SW 1271 (cell line): ENCODE measurements at regions not wholly inside any gene's neighbourhood (a gene's known extent, or its start where the extent isn't known, plus 50 kb on each side); places are given as distances from the start of the nearest gene placed in this dataset.
A peak's percentile ranks its signal among the peaks of the same experiment; 100 is the strongest.

Experiments
- DNase-seq, 2 experiments: peaks; one replicate each; lab custom pipeline; 2025; lab: John Stamatoyannopoulos, UW

DNA sequence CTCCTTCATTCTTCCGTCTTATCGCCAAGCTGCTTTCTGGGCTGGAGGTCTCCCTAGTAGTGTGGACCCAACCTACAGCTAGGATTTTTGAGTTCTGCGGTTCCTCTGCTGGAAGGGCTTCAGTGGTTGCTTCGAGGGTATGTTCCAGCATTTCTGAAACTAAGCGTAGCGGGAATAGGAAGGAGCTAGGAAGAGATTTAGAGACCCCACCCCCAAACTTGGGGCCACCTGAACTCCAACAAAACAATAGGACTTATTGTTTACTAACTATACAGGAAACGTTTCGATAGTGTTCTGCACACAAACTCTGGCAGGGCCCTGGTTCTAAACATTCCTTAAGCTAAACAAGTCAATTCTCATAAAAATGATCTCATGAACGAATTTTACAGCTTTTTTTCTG is 346.7 kb downstream of the PLK2 start:
- no peak for DNase-seq

DNA sequence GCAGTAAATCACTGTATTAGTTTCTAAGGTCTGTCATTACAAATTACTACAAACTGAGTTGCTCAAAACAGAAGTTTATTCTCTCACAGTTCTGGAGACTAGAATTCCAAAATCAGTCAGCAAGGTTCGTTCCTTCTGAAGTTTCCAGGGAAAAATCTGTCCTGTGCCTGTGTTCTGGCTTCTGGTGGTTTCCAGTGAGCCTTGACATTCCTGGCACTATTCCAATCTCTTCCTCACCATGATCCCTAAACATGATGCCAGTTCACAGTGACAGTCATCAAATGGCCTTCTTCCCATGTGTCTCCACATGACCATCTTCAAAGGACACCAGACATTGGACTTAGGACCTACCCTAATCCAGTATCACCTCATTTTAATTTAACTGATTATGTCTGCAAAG is 351.4 kb downstream of the PLK2 start:
- no peak for DNase-seq

DNA sequence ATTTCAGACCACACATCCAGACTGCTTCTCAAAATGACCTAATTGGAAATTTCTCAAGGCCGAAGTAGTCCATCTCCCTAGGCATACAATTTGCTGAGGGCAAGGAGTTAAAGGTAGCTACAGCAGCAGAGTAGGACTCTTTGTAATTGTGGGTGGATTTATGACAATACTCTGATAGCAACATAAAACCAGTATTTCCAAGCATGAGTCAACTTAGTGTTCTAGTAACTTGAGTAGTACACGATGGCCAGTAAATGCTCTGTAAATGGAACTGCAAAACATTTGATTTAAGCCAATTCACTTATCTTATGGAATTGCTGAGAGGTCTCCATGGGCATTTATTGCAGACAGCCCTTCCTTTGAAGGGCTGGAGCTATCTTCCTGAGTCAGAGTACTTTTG is 352.2 kb downstream of the PLK2 start:
- no peak for DNase-seq

DNA sequence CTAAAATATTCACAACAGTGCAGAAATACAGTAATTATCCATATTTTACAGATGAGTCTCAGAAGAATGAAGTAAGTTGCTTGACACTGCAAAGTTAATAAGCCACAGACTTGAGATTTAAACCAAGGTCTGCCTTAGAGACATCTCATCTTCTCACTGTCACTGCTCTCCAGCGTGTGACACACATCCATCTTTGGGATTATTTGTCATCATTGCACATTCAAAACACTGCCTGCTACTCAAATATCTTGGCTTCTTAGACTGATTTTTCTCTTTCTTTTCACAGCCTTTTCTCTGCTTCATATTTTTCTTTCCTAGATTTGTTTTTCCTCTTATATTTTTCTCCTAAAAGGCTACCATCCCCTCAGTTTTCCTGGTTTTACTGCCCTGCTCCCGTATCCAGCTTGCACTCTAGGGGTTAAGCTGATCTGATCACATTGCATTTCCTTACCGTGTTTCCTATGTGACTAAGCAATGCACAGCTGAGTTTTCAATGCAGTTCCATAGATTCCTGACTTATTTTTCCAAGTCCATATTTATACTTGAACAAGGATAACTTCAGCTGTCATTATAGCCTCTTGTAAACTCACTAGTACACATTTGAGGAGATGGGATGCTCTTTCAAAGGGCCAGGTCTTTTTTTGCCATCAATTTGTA is 353.0 kb downstream of the PLK2 start:
- no peak for DNase-seq

DNA sequence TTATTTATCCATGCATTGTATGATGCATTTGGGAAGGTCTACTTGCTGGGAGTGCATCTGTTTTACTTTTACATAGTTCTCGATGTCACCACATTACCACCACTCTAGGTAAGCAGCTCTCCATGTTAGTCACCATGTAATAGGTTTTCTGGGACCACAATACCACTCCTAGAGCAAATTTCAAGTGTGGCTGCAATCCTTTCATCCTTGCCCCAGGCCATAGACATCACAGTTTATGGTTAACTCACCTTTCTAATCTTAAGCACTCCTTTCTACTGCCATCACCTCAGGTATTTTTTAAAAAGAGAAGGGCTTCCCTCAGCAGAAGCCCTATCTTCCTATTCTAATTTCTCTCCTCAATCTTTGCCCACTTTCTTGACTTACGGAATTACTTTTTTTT is 354.1 kb downstream of the PLK2 start:
- DNase-seq, result no peak

DNA sequence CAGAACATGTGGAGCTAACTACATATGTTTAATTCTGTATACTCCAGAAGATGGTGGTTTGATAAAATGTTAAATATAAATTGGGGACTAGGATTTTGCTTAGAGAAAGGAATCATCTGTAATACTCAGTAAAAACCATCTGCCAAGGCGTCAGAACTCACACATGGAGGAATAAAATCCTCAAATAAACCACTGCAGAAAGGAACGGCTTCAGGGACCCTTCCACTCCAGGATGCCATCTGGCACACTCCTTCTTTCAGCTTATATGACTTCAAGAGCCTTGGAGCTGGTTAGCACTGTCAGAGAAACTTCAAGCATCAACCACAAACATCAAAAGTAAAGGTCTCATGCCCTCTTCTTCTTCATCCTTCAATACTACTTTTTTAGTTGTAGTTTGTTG is 360.6 kb downstream of the PLK2 start:
- DNase-seq, result no peak

DNA sequence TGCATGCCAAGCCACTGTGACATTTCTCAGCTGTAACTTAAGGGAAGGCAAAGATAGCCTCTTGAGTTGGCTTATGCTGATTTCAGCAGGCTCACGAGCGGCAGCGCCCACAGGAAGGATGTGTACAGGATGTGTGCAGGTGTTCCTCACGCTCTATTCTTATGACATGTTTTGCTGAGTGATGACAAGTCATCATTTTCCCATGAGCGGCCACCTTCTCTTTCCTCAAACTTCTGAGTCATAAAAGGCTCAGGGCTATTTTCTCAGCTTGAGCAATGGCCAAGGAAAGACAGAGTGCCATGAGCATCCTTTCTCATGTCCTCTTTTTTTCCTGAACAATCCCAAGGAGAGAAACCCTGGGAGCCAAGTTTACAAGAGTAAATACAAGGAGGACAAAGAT is 365.9 kb downstream of the PLK2 start:
- DNase-seq, result peak in 1 of 2 experiments; percentile 12

DNA sequence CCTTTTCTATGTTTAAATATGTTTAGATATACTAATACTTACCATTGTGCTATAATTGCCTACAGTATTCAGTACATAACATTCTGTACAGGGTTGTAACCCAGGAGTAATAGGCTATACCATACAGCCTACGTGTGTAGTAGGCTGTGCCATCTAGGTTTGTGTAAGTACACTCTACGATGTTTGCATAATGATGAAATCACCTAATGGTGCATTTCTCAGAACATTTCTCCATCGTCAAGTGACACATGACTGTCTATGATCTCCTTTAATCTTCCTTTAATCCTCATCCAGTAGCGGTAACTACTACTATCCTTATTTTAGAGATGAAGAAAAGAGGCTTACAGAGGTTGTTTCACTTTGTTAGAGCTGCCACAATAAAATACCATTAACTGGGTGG is 369.2 kb downstream of the PLK2 start:
- no peak for DNase-seq

DNA sequence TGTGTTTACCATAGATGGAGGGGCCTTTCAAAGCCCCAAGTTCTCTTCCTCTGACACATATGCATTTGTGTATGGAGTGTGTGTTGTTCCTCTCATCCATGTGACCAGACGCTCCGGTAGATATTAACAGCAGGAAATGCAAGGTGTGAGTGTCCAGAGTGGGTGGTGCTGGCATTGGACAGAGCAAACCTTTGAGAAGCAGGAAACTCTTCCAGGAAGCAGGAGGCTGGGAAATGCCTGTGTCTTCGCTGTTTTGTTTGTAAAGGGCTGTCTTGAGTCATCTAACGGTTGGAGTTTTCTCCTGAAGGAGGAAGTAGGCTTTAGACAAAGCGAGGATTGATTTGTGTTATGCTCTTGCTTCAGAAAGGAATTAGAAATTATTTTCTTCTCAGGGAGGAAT is 370.9 kb downstream of the PLK2 start:
- no peak for DNase-seq

DNA sequence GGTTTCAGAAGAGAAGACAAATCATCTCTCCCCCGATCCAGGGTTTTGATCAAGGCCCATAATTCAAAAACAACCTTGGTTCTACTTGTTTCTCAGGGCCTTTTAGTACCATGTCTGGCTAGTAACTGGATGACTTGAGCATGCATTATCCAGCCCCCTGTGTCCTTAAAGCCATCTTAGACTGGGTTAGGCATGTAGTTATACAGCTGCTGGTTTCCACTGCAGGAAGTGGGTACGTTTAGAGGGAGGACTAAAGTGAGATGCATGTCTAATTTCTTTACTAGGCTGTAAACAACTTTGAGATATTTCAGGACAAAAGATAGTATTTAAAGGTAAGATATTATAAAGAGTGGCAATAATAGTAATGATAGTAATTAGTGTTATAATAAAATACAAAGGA is 372.0 kb downstream of the PLK2 start:
- no peak for DNase-seq

DNA sequence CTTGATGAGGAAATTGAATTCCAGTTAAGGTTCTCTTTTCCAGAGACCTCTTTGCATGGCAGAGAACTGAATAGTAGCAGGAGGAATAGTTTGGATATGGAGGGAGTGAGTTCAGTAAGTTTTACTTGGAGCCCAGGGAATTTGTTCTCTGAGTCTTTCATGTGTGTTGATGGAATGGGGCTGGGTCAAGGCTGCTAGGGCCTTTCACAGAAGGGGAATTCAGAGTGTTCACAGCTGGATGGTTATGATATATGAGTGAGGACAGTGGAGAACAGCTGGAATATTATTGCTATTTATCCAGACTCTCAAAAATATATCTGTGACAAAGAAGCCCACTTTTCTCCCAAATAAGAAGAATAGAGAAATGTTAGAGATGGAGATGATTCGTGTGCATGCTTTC is 372.8 kb downstream of the PLK2 start:
- DNase-seq, result no peak

DNA sequence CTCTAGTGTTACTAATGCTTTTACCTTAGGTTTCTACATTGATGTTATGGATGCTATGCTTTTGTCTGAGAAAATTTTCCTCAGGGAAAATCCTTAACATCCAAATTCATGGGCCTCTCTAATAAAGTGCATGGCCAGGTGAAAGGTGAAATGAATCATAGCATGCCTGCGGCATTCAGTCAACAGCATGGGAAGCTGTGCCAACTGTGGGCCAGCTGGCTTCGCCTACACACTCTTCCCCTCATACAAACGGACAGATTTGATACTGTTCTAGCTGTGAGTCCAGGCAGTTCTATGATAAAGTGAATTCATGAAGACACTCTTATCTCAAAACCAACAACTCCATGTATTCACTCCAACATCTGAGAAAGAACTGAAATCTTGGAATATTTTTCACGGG is 374.1 kb downstream of the PLK2 start:
- no peak for DNase-seq

DNA sequence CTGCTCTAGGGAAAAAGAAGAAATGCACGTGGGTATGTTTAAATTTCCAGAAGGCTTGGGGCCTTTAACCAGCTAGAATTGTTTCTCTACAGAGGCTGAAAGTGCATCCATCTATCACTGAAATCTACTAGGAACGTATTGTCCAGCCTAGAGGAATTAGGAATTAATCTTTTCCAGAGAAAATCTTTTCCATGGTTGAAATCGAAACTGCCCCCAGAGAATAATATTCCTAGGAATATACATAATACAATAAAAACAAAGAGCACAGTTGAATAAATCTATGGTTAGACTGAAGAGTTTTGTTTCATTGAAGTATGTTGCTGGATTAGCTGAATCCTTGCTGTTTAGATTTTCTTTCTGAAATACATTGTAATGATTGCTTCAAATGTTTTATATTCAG is 378.5 kb downstream of the PLK2 start:
- no peak for DNase-seq

DNA sequence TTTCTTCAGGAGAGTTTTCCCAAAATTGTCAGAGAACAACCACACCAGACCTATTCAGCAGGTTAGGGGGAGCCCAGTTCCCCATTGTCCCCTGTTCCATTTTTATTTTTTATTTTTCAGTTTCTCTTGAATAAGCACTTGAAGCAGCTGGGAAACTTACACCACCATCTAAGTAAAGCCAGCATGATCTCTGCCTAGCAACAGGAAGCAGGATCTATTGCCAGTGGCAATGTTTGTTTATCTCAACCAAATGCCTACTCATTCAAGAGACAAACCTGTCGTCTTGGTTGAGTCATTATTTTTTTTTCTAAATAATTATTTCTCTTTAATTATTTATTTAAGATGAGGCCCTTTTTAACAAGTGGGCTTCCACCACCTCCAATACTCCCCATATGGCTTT is 379.3 kb downstream of the PLK2 start:
- no peak for DNase-seq

DNA sequence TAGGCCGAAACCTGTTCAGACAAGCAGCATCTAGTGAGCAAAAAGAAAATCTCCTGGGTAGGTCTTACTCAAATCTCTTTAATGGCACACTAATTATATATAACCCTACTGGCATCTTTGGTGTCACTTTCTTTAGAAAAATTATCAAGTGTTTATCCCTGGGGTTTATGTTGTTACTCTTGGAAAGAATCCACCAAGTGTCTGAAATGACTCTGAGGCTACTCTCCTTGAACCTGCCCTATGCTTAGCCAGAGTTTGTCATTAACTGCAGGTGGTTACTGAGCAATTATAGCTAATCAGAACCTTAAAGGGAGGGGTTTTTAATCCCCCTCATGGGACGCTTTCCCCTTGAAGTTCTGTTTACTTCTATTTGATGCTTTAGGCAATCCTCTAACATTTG is 381.9 kb downstream of the PLK2 start:
- DNase-seq, result no peak

DNA sequence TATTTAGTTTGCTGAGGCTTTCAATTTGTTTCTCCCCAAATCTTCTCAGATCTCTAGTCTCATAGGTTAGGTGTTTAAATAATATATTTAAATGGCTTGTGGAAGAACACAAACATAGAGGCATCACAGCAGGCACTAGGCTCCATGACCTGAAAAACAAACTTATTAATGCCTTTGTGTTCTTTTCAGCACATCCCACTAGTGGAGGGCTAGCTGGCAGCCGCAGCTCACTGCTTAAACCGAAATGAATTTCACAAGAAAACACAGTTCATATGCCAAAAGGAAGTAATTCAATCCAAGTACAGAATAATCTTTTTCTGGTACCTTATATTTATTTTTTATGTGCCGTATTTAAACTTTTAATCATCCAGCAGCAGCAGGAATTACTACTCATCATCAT is 382.5 kb downstream of the PLK2 start:
- no peak for DNase-seq

DNA sequence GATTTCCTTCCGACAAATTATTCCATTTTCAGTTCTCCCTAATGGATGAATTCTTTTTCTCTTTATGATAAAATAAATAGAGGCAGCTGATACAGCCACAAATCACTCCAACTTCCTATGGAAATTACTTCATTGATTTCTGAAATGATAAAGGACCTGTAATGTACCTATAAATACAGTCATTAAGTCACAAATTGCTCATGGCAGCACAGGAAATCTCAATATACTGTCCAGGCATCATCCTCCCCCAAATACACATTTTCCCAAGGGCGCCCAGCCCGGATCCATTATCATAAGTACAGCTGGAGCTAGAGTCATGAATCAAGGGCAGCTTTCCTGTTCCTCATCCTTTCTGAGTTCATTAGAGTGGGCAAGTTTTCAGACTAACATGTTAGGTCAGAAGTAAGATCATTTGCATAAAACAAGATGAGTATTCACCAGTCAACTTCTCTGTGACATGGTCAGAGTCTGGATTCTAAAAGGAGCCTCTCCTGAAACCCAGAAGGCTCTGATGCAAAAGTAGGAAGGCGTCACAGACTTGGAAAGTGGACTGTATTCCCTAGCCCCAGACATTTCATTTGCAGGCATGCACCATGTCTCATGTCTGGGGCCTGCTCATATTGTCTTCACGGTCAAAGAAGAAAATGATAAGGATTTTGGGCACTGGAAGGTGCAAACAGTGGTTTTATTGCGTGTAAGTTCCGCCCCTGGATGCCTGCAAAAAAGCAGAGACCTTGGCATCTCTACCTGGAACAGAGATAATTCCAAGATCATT is 383.2 kb downstream of the PLK2 start:
- no peak for DNase-seq

DNA sequence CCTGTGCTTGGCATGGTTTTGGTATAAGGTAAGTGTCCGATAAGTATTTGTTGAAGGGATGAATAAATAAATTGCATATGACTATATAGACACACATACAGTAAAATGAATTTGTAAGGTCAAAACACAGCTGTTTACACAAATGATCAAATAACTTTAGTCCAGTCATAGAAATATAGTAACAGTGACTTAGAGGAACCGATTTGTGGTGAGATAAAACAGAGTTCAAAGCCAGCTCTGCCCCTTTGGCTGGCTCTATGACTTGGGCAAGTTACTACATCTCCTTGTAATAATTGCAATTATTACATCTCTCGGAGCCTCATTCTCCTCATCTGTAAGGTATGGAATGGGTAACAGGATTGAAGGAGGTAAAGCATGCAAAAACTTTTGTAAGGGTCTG is 384.0 kb downstream of the PLK2 start:
- no peak for DNase-seq

DNA sequence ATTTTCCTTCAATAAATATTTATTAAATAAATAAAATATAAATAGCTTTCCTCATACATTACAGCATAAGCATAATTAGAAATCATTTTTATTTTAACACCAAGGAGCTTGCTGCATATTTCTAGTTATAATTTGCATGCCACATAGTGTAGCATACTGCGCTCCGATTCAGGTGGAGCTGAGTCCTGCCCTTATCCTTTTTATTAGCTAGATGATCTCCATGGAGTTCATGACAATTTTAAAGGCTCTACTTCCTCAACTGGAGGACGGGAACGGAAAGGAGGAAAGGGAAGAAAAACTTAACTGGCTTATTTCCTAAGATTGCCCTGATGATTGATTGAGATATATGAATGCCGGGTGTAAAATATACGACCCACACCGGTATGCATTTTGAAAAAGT is 385.2 kb downstream of the PLK2 start:
- no peak for DNase-seq

DNA sequence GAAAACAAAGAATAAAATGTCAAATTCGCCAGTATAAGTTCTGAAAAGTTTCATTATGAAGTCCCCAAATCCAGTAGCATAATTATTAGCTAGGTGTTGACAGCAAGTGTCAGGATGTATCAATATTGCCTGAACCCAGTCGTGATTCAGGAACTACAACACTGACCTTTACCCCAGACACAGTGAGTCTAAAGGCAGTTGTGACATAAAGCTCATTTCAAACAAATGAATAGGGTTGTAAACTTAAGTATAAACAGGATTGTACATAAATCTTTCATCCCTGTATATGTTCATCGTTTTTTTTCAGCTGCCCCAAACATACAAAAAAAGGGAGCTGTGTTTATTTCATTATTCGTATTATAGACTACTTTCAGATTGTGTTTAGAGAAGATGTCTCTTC is 385.7 kb downstream of the PLK2 start:
- DNase-seq, result no peak

DNA sequence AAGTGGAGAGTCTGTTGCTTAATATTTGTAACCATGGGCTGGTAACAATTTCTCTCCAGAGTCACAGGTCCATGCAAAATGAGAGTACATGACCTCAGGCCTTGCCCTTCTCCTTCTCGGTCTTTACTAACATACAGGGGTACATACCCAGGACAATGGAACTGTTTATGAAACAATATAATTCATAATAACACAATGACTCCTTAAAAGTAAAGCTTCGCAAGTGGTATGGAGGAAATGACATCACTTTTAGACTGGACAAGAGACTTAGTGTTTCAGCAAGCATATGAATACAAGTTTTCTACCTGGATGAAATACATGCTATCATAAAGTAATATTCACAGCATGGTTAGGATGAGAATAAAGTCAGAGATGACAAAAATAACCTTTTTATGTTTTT is 386.6 kb downstream of the PLK2 start:
- no peak for DNase-seq

DNA sequence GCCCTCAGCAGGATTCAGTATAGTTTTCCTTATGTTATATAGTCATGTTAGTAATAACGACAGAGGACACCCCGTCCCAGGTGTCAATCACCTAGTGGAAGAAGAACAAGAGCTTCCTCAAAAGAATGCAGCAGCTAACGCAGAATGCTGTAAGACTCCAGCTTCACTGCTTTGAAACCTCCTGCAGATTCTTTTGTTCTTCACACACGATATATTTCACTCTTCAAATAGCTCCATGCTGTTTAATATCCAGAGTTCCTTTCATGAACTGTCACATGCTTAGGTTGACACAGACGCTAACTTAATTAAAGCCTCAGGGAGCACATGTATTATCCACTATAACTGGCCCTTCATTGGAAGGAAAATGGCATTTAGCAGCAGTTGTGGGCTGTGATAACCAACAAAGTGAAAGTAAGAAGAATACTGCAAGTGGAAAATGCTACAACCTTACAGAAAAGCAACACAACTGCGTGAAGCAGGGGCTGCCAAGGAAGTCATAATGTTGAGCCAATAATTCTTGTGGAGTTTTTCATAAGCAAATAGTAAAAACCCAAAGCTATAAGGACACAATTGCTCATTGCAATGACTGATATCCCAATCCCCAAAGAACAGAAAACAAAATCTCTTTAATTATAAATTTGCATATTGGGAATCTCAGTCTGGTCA is 387.5 kb downstream of the PLK2 start:
- no peak for DNase-seq

DNA sequence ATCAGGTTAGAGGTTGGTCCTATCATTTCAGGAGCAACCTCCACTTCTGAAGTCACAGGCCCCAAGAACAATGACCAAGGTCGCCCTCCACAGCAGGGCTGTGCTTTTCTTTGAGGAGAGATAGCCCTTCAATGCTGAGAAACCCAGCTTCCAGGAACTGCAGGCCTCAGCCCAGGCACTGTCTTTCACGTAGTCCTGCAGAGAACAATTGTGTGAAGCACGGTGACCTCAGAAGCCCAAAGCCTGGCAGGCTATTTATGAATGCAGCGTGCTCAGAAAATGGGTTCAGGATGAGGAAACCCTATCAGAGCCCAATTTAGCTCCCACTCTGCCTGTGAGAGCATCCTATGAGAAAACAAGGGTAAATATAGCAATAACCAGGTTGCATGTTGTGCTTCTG is 388.3 kb downstream of the PLK2 start:
- no peak for DNase-seq

DNA sequence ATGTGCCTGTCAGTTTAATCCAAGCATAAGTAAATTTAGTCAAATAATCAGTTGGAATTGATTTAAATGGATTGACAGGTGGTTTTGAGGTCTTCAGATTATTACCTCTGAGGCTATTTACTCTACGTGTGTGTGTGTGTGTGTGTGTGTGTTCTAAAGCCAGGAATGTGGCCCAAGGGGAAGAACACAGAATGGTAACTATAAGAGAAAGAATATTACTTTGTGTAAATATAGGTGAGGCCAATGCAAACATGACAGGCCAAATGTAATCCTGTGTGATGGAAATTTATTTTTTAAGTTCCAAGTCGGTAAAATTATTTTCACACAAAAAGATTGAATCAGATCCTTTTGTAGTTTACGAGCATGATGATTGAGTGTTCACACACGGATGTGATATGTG is 390.0 kb downstream of the PLK2 start:
- DNase-seq, result no peak
